LNCaP clone FGC (cell line): ENCODE measurements at regions not wholly inside any gene's neighbourhood (a gene's known extent, or its start where the extent isn't known, plus 50 kb on each side); places are given as distances from the start of the nearest gene placed in this dataset.

ENCODE experiments used
- DNase-seq: peaks from one replicate; pipeline ENCODE4 v3.0.0-alpha.2; 2011; ENCODE audit warnings: low read depth
- H3K4me3 ChIP-seq: 2 replicates; pipeline ENCODE4 v1.5.1; 2011; ENCODE audit warnings: mild to moderate bottlenecking, low read depth, low read length, control low read depth
- TF ChIP-seq, protein P1 (sequence below): IDR thresholded peaks from 2 replicates; pipeline ENCODE4 v1.5.1; 2012; ENCODE audit warnings: mild to moderate bottlenecking; ENCODE audit not compliant: control insufficient read depth, insufficient read depth; ENCODE audit errors: extremely low read depth

GRCh38 chr3:71870966-71871512, 86.1 kb upstream of the PROK2 start:
- no peak for DNase-seq
- TF ChIP-seq, protein P1, sequence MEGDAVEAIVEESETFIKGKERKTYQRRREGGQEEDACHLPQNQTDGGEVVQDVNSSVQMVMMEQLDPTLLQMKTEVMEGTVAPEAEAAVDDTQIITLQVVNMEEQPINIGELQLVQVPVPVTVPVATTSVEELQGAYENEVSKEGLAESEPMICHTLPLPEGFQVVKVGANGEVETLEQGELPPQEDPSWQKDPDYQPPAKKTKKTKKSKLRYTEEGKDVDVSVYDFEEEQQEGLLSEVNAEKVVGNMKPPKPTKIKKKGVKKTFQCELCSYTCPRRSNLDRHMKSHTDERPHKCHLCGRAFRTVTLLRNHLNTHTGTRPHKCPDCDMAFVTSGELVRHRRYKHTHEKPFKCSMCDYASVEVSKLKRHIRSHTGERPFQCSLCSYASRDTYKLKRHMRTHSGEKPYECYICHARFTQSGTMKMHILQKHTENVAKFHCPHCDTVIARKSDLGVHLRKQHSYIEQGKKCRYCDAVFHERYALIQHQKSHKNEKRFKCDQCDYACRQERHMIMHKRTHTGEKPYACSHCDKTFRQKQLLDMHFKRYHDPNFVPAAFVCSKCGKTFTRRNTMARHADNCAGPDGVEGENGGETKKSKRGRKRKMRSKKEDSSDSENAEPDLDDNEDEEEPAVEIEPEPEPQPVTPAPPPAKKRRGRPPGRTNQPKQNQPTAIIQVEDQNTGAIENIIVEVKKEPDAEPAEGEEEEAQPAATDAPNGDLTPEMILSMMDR = no peak
- no peak overlapping the region for H3K4me3 ChIP-seq

- DNase-seq = no peak
- TF ChIP-seq, protein P1 = no peak
- no peak overlapping the region for H3K4me3 ChIP-seq
Observed at GRCh38 chr3:71868876-71869275, 83.9 kb upstream of the PROK2 start.

DNA sequence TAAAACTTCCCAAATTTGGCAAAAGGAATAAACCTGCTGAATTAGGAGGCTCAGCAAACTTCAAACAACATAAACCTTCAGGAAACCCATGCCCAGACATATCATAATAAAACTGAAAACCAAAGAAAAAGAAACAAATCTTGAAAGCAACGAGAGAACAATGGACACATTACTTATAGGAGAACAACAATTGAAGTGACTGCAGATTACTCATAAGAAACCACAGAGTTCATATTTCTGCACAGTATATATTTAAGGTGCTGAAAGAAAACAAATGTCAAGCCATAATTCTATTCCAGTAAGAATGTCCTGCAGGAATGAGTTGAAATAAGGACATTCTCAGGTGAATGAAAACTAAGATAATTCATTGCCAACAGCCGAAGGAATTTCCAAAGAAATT, 80.8 kb upstream of the PROK2 start:
- H3K4me3 ChIP-seq = no peak overlapping the region
- TF ChIP-seq, protein P1 = no peak
- DNase-seq = no peak

DNA sequence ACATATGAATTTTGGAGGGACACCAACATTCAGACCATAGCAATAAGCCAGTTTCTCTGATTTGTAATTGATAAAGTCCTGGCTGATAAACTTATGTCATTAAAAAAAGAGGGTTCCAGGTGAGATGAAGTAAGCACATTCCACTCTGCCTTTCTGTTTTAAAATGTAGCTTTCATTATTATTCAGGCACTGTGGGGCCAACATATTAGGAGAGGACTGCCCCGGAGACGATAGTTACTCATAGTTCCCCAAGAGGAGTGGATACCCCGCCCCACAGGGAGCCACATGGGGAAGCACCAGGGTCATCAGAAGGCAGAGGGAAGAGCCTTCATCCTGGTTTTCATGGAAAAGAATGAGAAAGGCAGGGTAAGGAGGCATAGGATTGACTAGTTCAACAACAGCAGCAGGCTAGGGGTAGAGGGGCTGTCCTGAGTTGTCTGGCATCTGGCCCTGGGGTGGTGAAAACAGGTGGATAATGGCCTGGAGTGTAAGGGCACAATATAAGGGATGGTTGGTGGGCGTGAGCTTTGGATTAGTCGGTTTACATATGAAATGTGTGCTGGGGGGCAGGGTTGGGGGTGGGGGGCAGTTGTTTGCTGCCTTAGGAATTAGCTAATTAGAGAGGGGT, 78.7 kb upstream of the PROK2 start:
- no peak for DNase-seq
- H3K4me3 ChIP-seq = no peak overlapping the region
- TF ChIP-seq, protein P1 = no peak

DNA sequence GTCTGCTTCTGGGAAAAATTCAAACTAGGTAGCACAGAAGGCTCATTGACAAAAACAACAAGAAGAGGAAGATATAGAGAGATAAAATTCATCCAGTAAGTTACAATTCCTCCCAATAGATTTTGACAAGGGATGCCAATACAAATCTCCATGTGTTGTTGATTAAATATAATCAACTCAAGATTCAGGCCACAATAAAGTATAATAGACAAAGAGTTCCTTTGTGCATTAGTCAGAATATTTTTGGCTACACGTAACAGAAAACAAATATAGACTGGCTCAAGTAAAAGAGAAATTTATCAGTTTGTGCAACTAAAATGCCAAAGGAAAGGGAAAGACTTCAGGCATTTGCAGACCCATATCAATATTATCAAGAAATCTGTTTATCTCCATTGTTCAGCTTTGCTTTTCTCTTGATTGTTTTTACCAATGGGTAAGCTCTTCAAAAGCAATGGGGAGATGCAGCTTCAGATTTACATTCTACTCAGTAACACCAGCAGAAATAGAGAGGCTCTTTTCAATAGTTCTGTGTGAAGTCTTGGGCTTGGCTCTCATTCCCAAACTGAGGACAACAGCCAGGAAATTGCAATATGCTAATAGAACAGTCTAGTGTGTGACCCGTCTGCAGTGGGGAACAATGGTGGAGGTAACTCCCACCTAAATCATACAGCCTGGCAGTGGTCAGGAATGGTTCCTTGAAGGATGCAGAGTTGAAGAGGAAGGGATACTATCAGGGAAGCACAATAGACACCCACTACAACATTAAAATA, 77.6 kb upstream of the PROK2 start:
- no peak for DNase-seq
- H3K4me3 ChIP-seq = no peak overlapping the region
- TF ChIP-seq, protein P1 = no peak

GRCh38 chr3:71859123-71859519, 74.2 kb upstream of the PROK2 start:
- H3K4me3 ChIP-seq = no peak overlapping the region
- DNase-seq = peak; percentile 46
- TF ChIP-seq, protein P1 = peak; percentile 88
